ENCODE measurements at regions not wholly inside any gene's neighbourhood (a gene's known extent, or its start where the extent isn't known, plus 50 kb on each side); places are given as distances from the start of the nearest gene placed in this dataset.

DNA sequence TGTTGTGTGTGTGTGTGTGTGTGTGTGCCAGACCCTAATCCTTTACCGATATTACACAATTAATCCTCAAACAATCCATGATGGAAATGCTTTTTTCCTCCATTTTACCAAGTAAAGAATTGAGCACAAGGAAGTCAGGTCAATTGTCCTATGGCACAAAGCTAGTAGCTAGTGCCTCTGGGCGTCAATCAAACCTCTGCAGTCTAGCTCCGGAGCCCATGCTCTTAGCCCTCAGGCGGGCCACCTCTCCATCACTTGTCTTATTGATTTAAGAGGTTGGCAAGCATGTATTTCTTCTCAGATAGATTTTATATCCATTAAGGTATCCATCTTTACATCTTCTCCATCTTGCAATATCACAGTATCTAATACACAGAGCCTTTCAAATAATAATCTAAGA is 886.6 kb downstream of the TBL1XR1 start:
- no peaks in the 10 kb centered on the region for H3K79me2 ChIP-seq
- H3K36me3 ChIP-seq (replicated peaks; ENCODE audit: insufficient read depth, low read depth) = no peaks in the 10 kb centered on the region
- WGBS (ENCODE audit: low lambda C conversion rate, missing lambda C conversion rate) = 89% methylated on average over 4 of the region's 4 CpGs
- H4K20me1 ChIP-seq (ENCODE audit: insufficient read depth, poor library complexity, severe bottlenecking) = no peaks in the 10 kb centered on the region
- H2AFZ ChIP-seq = no peak overlapping the region
- no peaks in the 10 kb centered on the region for H3K9me3 ChIP-seq (ENCODE audit: low read depth)
- DNase-seq (ENCODE audit: low spot score) = no peak
- TF ChIP-seq EZH2phosphoT487 (IDR thresholded peaks at IDR 0.05; ENCODE audit: low read depth, severe bottlenecking, unreplicated experiment) (no peak), EZH2 (IDR thresholded peaks at IDR 0.05; ENCODE audit: borderline replicate concordance) (no peak)
- TF ChIP-seq, protein P1, sequence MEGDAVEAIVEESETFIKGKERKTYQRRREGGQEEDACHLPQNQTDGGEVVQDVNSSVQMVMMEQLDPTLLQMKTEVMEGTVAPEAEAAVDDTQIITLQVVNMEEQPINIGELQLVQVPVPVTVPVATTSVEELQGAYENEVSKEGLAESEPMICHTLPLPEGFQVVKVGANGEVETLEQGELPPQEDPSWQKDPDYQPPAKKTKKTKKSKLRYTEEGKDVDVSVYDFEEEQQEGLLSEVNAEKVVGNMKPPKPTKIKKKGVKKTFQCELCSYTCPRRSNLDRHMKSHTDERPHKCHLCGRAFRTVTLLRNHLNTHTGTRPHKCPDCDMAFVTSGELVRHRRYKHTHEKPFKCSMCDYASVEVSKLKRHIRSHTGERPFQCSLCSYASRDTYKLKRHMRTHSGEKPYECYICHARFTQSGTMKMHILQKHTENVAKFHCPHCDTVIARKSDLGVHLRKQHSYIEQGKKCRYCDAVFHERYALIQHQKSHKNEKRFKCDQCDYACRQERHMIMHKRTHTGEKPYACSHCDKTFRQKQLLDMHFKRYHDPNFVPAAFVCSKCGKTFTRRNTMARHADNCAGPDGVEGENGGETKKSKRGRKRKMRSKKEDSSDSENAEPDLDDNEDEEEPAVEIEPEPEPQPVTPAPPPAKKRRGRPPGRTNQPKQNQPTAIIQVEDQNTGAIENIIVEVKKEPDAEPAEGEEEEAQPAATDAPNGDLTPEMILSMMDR (IDR thresholded peaks at IDR 0.05; ENCODE audit: poor library complexity) = no peak
- H3K27ac ChIP-seq = no peak overlapping the region
- no peaks in the 10 kb centered on the region for H3K4me1 ChIP-seq (ENCODE audit: insufficient read depth)
- H3K27me3 ChIP-seq = no peaks in the 10 kb centered on the region
- H3K4me2 ChIP-seq = no peak overlapping the region
- H3K4me3 ChIP-seq = no peak overlapping the region
- H3K9me2 ChIP-seq (replicated peaks; ENCODE audit: insufficient read depth) = no peaks in the 10 kb centered on the region

GRCh38 chr3:176302271-176302670 is 895.0 kb downstream of the TBL1XR1 start:
- Histone ChIP-seq H3K27me3 (no peaks in the 10 kb centered on the region), H3K79me2 (no peaks in the 10 kb centered on the region)
- 97% methylated on average over 2 of the region's 2 CpGs for WGBS (ENCODE audit: low lambda C conversion rate, missing lambda C conversion rate)

DNA sequence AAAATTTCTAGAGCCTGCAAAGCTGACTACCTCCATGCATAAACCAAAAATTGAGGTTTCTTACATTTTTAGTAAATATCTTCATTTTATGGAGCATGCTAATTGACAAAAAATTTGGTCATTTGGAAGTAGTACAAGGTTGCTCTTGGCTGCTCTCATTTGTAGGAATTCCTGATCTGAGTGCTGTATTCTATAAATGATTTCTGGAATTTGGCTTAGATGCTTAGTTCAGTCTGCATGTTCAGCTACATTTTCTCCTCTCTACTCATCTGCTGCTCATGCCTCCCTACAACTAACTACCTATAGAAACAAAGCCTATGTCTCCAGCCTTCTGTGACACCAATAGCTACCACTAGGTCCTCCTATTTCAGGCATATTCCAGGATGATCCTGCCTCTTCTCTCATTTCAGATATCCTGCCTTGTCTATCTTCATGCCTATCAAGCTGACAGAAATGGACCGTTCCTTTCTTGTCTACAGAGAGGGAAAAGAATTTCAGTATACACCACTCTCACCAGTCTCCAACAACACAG is 901.1 kb downstream of the TBL1XR1 start:
- H3K27ac ChIP-seq = no peak overlapping the region
- H2AFZ ChIP-seq = no peak overlapping the region
- DNase-seq (ENCODE audit: low spot score) = no peak
- H4K20me1 ChIP-seq (ENCODE audit: insufficient read depth, poor library complexity, severe bottlenecking) = no peaks in the 10 kb centered on the region
- H3K36me3 ChIP-seq (replicated peaks; ENCODE audit: insufficient read depth, low read depth) = no peaks in the 10 kb centered on the region
- H3K4me2 ChIP-seq = no peak overlapping the region
- H3K4me1 ChIP-seq (ENCODE audit: insufficient read depth) = no peaks in the 10 kb centered on the region
- H3K27me3 ChIP-seq = no peaks in the 10 kb centered on the region
- TF ChIP-seq, protein P1 (IDR thresholded peaks at IDR 0.05; ENCODE audit: poor library complexity) = no peak
- no peak for TF ChIP-seq EZH2phosphoT487 (IDR thresholded peaks at IDR 0.05; ENCODE audit: low read depth, severe bottlenecking, unreplicated experiment)
- no peak for TF ChIP-seq EZH2 (IDR thresholded peaks at IDR 0.05; ENCODE audit: borderline replicate concordance)
- no peaks in the 10 kb centered on the region for H3K9me2 ChIP-seq (replicated peaks; ENCODE audit: insufficient read depth)
- H3K9me3 ChIP-seq (ENCODE audit: low read depth) = no peaks in the 10 kb centered on the region
- no peak overlapping the region for H3K4me3 ChIP-seq
- WGBS (ENCODE audit: low lambda C conversion rate, missing lambda C conversion rate) = 96% methylated on average over 1 of the region's 1 CpG
- no peaks in the 10 kb centered on the region for H3K79me2 ChIP-seq

More at GRCh38 chr3:176302271-176302670, 895.0 kb downstream of the TBL1XR1 start:
- no peak overlapping the region for H2AFZ ChIP-seq
- no peak overlapping the region for H3K4me2 ChIP-seq
- no peak for DNase-seq (ENCODE audit: low spot score)
- H3K36me3 ChIP-seq (replicated peaks; ENCODE audit: insufficient read depth, low read depth) = no peaks in the 10 kb centered on the region
- no peaks in the 10 kb centered on the region for H3K9me3 ChIP-seq (ENCODE audit: low read depth)
- H3K4me1 ChIP-seq (ENCODE audit: insufficient read depth) = no peaks in the 10 kb centered on the region
- no peak overlapping the region for H3K27ac ChIP-seq
- H4K20me1 ChIP-seq (ENCODE audit: insufficient read depth, poor library complexity, severe bottlenecking) = no peaks in the 10 kb centered on the region
- H3K4me3 ChIP-seq = no peak overlapping the region
- H3K9me2 ChIP-seq (replicated peaks; ENCODE audit: insufficient read depth) = no peaks in the 10 kb centered on the region
- TF ChIP-seq EZH2phosphoT487 (IDR thresholded peaks at IDR 0.05; ENCODE audit: low read depth, severe bottlenecking, unreplicated experiment) (no peak), EZH2 (IDR thresholded peaks at IDR 0.05; ENCODE audit: borderline replicate concordance) (no peak)

- no peak overlapping the region for H2AFZ ChIP-seq
- no peak overlapping the region for H3K4me3 ChIP-seq
- no peaks in the 10 kb centered on the region for H3K27me3 ChIP-seq
- no peaks in the 10 kb centered on the region for H4K20me1 ChIP-seq (ENCODE audit: insufficient read depth, poor library complexity, severe bottlenecking)
- no peak overlapping the region for H3K4me2 ChIP-seq
- H3K9me3 ChIP-seq (ENCODE audit: low read depth) = no peaks in the 10 kb centered on the region
- DNase-seq (ENCODE audit: low spot score) = no peak
- WGBS (ENCODE audit: low lambda C conversion rate, missing lambda C conversion rate) = 74% methylated on average over 2 of the region's 2 CpGs
- no peaks in the 10 kb centered on the region for H3K9me2 ChIP-seq (replicated peaks; ENCODE audit: insufficient read depth)
- TF ChIP-seq EZH2 (IDR thresholded peaks at IDR 0.05; ENCODE audit: borderline replicate concordance) (no peak), EZH2phosphoT487 (IDR thresholded peaks at IDR 0.05; ENCODE audit: low read depth, severe bottlenecking, unreplicated experiment) (no peak)
- TF ChIP-seq, protein P1 (IDR thresholded peaks at IDR 0.05; ENCODE audit: poor library complexity) = no peak
- no peaks in the 10 kb centered on the region for H3K79me2 ChIP-seq
- no peak overlapping the region for H3K27ac ChIP-seq
- no peaks in the 10 kb centered on the region for H3K4me1 ChIP-seq (ENCODE audit: insufficient read depth)
- H3K36me3 ChIP-seq (replicated peaks; ENCODE audit: insufficient read depth, low read depth) = no peaks in the 10 kb centered on the region
Measured at GRCh38 chr3:176293276-176293675, 904.0 kb downstream of the TBL1XR1 start.

Measured in hepatocyte (in vitro differentiated cells).